Right ventricle myocardium inferior (tissue), 1 donor: ENCODE measurements at regions not wholly inside any gene's neighbourhood (a gene's known extent, or its start where the extent isn't known, plus 50 kb on each side); places are given as distances from the start of the nearest gene placed in this dataset.

Experiments used
- ATAC-seq: fragments of 200-7000 bp; cut with Tn5 transposase; one replicate; pipeline ENCODE4 v1.9.1; 2020; ENCODE audit warnings: mild to moderate bottlenecking, moderate library complexity
- DNase-seq: peaks from one replicate; pipeline ENCODE4 v3.0.0; 2021; ENCODE audit errors: missing footprints
- intact Hi-C: fragments of 100-400 bp; cut with DNase I; formaldehyde crosslinking; loops from one replicate; pipeline ENCODE4 v1.11.0; 2022
- donor health status: DM: no; HTN: yes; CAD: no; lungs with severe emphysema.

DNA sequence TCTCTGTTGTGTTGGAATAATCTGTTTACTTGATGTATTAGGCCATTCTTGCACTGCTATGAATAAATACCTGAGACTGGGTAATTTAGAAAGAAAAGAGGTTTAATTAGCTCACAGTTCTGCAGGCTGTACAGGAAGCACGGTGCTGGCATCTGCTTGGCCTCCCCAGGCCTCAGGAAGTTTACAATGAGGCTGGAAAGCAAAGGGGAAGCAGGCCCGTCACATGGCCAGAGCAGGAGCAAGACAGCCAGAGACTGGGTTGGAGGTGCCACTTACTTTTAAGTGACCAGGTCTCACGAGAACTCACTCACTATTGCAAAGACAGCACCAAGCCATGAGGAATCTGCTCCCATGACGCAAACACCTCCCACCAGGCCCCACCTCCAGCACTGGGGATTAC lies 50.6 kb upstream of the FUCA2 start:
- intact Hi-C loops: no loop called here
- no peak for ATAC-seq

More for the DNA sequence above, 50.6 kb upstream of the FUCA2 start:
- no peak for DNase-seq
